Right cardiac atrium (tissue), 5 donors: ENCODE measurements at regions not wholly inside any gene's neighbourhood (a gene's known extent, or its start where the extent isn't known, plus 50 kb on each side); places are given as distances from the start of the nearest gene placed in this dataset.
A peak's percentile ranks its signal among the peaks of the same experiment; 100 is the strongest.

ENCODE experiments used
- ATAC-seq, 2 donors: fragments of 200-7000 bp; cut with Tn5 transposase; one replicate each; pipeline versions ENCODE4 v1.8.0 to v1.9.1; 2020; ENCODE audit warnings: moderate library complexity in 2 of 2, mild to moderate bottlenecking in 1 of 2
- DNase-seq, 3 donors: peaks; one replicate each; pipeline ENCODE4 v3.0.0-alpha.2; 2020
- H3K27ac ChIP-seq: one replicate; pipeline ENCODE4 v1.5.1; 2013; ENCODE audit warnings: mild to moderate bottlenecking, low read length, control low read depth, moderate library complexity
- H3K27me3 ChIP-seq: one replicate; pipeline ENCODE4 v1.6.1; 2013; ENCODE audit not compliant: control insufficient read depth, insufficient read depth
- H3K4me1 ChIP-seq: one replicate; pipeline ENCODE4 v1.6.1; 2013; ENCODE audit warnings: low read length; ENCODE audit not compliant: control insufficient read depth, insufficient read depth
- H3K4me3 ChIP-seq: one replicate; pipeline ENCODE4 v1.5.1; 2013; ENCODE audit warnings: low read length, control low read depth
- H3K9me3 ChIP-seq: one replicate; pipeline ENCODE4 v1.6.1; 2013; ENCODE audit warnings: low read length; ENCODE audit not compliant: control insufficient read depth
- WGBS: extraction: QIAGEN DNeasy Blood & Tissue Kit; methylation state at CpG from one replicate; pipeline ENCODE4 v1.1.7; 2013; 5-methylcytosine and 5-hydroxymethylcytosine counted together
- intact Hi-C, 4 donors: fragments of 100-400 bp; cut with DNase I; formaldehyde crosslinking; loops; one replicate each; pipeline versions ENCODE4 v1.11.0 to v1.14.0; 2022 to 2023
- donor health status: healthy with polysubstance abuse.
- donor health status: DM: no; HTN: yes; CAD: no.
- donor health status: DM: no; HTN: no; CAD: no.
- donor health status: DM: no; HTN: yes; CAD: no; lungs with severe emphysema.
- donor health status: DM: yes; HTN: yes; CAD: no.

DNA sequence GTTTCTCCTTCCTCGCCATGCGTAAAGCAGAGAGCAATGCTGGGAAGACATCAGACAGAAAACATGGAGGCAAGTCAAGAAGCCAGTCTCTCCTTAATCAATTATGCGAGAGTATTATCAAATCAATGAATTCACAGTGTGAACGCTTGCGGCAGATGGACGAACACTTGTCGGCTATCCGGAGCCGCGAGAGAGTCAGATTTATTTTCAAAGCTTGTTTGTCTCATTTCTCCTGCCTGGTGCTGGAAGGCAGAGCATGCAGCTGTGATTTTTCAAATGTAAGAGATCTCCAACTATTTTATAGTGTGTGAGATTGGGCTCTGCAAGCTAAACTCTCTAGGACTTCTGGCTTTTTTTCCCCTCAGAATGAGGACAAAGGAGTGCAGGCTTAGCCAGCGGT, 252.3 kb downstream of the SNX10 start:
- Histone ChIP-seq H3K27ac (no peak overlapping the region), H3K4me3 (no peak overlapping the region), H3K27me3 (no peaks in the 10 kb centered on the region), H3K9me3 (no peaks in the 10 kb centered on the region), H3K4me1 (no peaks in the 10 kb centered on the region)
- ATAC-seq (no peak), DNase-seq (no peak)
- intact Hi-C loops = no loop called here
- WGBS = 74% methylated on average over 11 of the region's 11 CpGs

GRCh38 chr7:26546508-26547053, 254.9 kb downstream of the SNX10 start:
- H3K9me3 ChIP-seq = no peaks in the 10 kb centered on the region
- DNase-seq = no peak
- no peak overlapping the region for H3K27ac ChIP-seq
- peaks cover 3% of the 10 kb centered on the region for H3K4me1 ChIP-seq
- no peak for ATAC-seq
- 87% methylated on average over 13 of the region's 13 CpGs for WGBS
- H3K27me3 ChIP-seq = no peaks in the 10 kb centered on the region
- no peak overlapping the region for H3K4me3 ChIP-seq
- intact Hi-C loops = no loop called here

DNA sequence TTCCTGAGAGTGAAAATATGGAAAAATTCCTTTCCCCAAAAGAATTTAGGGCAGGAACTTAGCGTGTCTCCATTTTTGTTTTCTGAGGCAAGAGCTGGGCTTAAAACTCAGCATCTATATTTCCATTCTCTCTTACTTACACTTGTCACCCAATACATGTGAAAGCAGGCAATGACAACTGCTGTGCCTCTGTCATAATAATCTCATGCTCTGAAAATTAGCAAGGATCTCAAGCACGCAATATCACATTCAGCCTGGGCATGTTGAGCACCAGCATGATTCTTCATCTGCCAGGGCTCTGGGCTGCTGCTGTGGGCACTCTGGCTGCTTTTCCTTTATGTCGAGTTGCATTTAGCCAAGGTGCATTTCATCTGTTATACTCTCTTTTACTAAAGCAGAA, 255.5 kb downstream of the SNX10 start:
- intact Hi-C loops = no loop called here
- WGBS = 96% methylated on average over 3 of the region's 3 CpGs

GRCh38 chr7:26549281-26549944, 257.8 kb downstream of the SNX10 start:
- DNase-seq (no peak), ATAC-seq (peak; percentile 33 to 43)
- H3K27ac ChIP-seq = no peak overlapping the region
- 63% methylated on average over 11 of the region's 11 CpGs for WGBS
- H3K9me3 ChIP-seq = no peaks in the 10 kb centered on the region
- H3K27me3 ChIP-seq = no peaks in the 10 kb centered on the region
- H3K4me1 ChIP-seq = peaks cover 3% of the 10 kb centered on the region
- no peak overlapping the region for H3K4me3 ChIP-seq
- intact Hi-C loops = no loop called here

More for the DNA sequence above, 255.5 kb downstream of the SNX10 start:
- DNase-seq = no peak
- H3K4me3 ChIP-seq = no peak overlapping the region
- no peak for ATAC-seq
- H3K27me3 ChIP-seq = no peaks in the 10 kb centered on the region
- H3K4me1 ChIP-seq = peaks cover 3% of the 10 kb centered on the region
- H3K9me3 ChIP-seq = no peaks in the 10 kb centered on the region
- H3K27ac ChIP-seq = no peak overlapping the region

- DNase-seq (no peak), ATAC-seq (no peak)
- WGBS = 69% methylated on average over 5 of the region's 5 CpGs
- Histone ChIP-seq H3K27me3 (no peaks in the 10 kb centered on the region), H3K9me3 (no peaks in the 10 kb centered on the region), H3K4me3 (no peak overlapping the region), H3K27ac (no peak overlapping the region), H3K4me1 (peaks cover 3% of the 10 kb centered on the region)
- intact Hi-C loops = no loop called here
Measured at GRCh38 chr7:26550492-26550891, 258.8 kb downstream of the SNX10 start.

DNA sequence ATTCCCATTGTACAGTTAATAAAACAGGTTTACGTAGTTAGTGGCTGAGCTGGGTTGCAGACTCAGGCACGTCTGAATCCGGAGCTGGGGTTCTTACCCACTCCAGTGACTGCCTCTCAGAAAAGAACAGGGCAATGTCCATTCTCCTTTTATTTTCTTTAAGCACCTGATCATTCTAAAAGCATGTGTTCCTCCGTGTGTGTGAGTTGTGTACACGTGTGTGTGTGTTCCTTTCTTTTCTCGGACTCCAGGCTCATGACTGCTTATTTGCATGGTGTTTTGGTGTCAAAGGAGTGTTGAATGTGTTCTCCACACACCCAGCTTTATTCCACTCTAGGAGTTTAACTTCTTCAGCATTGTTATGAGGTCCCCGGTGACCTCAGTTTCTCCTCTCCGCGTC, 260.1 kb downstream of the SNX10 start:
- Histone ChIP-seq H3K4me1 (peaks cover 3% of the 10 kb centered on the region), H3K27me3 (no peaks in the 10 kb centered on the region), H3K27ac (no peak overlapping the region), H3K4me3 (no peak overlapping the region), H3K9me3 (no peaks in the 10 kb centered on the region)
- ATAC-seq (no peak), DNase-seq (no peak)
- intact Hi-C loops = no loop called here
- 88% methylated on average over 9 of the region's 9 CpGs for WGBS

DNA sequence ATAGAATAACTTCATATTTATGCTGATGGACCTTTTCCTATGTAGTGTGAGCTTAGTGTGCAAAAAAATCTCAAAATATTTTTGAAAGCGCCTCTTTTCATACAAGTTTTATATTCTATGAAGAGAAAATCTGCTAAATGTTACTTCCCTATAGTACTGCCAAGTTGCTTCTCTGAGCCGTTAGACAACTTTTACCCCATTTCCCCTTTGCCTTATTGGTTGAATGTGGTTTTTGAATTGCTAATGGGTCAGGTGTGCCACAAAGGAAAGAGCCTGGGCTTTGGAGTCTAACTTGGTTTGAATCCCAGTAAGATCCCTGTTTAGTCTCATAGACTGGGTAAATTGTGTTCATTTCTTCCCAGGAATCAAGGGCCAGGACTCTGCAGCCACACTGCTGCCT, 261.5 kb downstream of the SNX10 start:
- intact Hi-C loops = no loop called here

DNA sequence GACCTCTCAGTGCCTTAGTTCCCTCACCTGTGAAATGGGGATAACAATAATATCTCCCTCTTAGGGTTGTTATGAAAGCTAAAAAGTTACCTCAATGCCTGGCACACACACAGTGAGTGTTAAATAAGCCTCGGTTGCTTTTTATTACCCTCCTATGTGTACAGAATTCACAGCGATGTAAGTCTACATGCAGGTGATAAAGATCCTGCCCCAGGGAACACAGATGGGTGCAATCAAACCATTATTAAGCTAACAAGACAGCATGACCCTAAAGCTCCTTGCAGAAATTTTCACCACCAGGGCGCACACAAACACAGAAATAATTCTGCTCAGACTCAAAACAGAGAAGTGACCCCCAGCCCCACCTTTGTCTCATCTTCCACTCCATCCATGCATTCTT, 261.9 kb downstream of the SNX10 start:
- no peaks in the 10 kb centered on the region for H3K9me3 ChIP-seq
- intact Hi-C loops = no loop called here
- no peak overlapping the region for H3K4me3 ChIP-seq
- H3K27me3 ChIP-seq = no peaks in the 10 kb centered on the region
- DNase-seq (no peak), ATAC-seq (no peak)
- peaks cover 3% of the 10 kb centered on the region for H3K4me1 ChIP-seq
- H3K27ac ChIP-seq = no peak overlapping the region
- 80% methylated on average over 3 of the region's 3 CpGs for WGBS

More for the DNA sequence above, 261.5 kb downstream of the SNX10 start:
- Histone ChIP-seq H3K4me3 (no peak overlapping the region), H3K9me3 (no peaks in the 10 kb centered on the region), H3K4me1 (peaks cover 3% of the 10 kb centered on the region), H3K27ac (no peak overlapping the region), H3K27me3 (no peaks in the 10 kb centered on the region)
- 69% methylated on average over 2 of the region's 2 CpGs for WGBS
- DNase-seq = no peak
- no peak for ATAC-seq

DNA sequence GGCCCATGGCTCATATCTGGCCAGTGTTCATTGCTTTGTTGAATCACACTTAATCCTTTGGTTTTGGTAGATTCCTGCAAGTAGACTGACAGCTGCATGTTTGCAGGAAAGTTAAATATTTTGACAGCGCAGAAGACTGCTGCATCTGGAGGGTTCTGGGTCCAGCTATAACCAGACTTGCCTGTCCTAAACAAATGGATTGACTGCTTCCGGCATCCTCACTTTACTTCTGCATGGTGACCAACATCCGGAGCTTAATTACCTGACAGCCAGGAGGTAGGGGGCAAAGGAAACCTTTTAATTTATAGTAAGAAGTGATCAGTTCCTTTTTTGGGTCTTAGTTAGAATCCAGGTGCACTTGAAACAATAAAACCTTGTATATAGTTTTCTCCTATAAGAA, 263.3 kb downstream of the SNX10 start:
- Histone ChIP-seq H3K9me3 (no peaks in the 10 kb centered on the region), H3K27me3 (no peaks in the 10 kb centered on the region), H3K27ac (no peak overlapping the region), H3K4me1 (no peaks in the 10 kb centered on the region), H3K4me3 (no peak overlapping the region)
- 79% methylated on average over 3 of the region's 3 CpGs for WGBS
- DNase-seq (no peak), ATAC-seq (no peak)
- intact Hi-C loops = no loop called here

DNA sequence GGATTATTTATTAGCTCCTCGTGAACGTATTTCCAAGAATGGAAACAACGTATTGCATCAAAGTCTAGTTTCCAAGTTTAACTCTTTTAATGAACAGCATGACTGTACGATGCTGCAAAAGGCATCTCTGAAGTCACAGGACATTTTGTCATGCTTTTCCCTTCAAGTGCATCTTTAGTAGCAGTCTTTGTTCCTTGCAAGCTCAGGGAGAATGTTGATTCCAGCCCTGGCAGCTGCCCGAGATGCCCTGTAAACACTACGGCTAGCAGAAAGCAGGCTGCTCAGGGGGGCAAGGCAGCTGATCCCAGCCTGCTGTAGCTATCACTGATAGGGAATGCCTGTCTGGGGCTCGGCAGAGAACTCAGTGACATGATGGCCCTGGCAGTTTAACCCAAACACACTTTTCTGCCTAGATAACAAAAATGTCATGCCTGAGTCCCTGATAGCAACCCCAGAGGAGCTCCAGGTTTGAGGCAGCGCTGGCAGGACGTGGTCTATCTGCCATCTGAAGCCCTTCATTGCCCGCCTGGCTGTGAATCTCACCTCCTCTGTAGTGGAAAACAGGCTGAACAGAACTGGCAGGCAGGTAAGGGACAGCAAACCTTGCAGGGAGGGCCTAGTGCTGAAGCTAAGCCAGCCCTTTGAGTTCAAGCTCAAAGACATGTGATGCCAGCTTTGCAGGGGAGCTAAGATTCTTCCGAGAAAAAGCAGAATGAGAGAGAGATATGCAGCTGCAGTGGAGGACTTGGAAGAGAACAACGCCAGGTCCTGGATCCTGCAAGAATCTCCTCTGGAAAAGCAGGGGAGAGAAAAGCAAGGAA, 264.6 kb downstream of the SNX10 start:
- 33% methylated on average over 12 of the region's 12 CpGs for WGBS
- ATAC-seq (peak in 1 of 2 donors; percentile 40), DNase-seq (peak in 1 of 3 donors; percentile 47)

GRCh38 chr7:26560526-26561256, 269.0 kb downstream of the SNX10 start:
- DNase-seq (no peak), ATAC-seq (no peak)
- no peaks in the 10 kb centered on the region for H3K9me3 ChIP-seq
- H3K27me3 ChIP-seq = no peaks in the 10 kb centered on the region
- 57% methylated on average over 5 of the region's 5 CpGs for WGBS
- intact Hi-C loops = no loop called here
- no peaks in the 10 kb centered on the region for H3K4me1 ChIP-seq
- H3K27ac ChIP-seq = no peak overlapping the region
- H3K4me3 ChIP-seq = no peak overlapping the region

More for the DNA sequence above, 264.6 kb downstream of the SNX10 start:
- intact Hi-C loops = no loop called here
- no peaks in the 10 kb centered on the region for H3K27me3 ChIP-seq
- no peaks in the 10 kb centered on the region for H3K9me3 ChIP-seq
- no peaks in the 10 kb centered on the region for H3K4me1 ChIP-seq
- H3K4me3 ChIP-seq = no peak overlapping the region
- peak overlapping the region; percentile 54 for H3K27ac ChIP-seq
